ENCODE measurements at regions not wholly inside any gene's neighbourhood (a gene's known extent, or its start where the extent isn't known, plus 50 kb on each side); places are given as distances from the start of the nearest gene placed in this dataset.
"Not testable (repeated sequence)": the region's sequence is repeated elsewhere in the genome, so short reads cannot be mapped to it uniquely, and the experiment has no call there.

DNA sequence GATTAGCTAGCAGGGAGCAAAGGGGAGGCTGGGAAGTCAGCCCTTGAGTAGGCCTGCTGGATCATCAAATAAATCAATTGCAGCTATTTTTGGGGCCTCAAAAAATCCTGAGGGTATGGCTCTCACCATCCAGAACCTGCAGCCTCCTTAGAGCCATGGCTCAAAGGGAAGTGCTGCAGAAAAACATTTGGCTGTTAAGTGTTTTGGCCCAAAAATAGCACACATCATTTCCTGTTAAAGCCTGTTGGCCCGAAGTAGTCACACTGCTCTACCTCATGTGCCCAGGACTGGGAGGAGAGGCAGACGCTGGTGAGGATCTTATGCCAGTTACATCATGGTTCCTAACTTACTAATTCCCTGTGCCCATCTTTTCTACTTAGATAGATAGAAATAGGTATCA lies 176.8 kb upstream of the PLGLB1 start:
- TF ChIP-seq, protein P1, sequence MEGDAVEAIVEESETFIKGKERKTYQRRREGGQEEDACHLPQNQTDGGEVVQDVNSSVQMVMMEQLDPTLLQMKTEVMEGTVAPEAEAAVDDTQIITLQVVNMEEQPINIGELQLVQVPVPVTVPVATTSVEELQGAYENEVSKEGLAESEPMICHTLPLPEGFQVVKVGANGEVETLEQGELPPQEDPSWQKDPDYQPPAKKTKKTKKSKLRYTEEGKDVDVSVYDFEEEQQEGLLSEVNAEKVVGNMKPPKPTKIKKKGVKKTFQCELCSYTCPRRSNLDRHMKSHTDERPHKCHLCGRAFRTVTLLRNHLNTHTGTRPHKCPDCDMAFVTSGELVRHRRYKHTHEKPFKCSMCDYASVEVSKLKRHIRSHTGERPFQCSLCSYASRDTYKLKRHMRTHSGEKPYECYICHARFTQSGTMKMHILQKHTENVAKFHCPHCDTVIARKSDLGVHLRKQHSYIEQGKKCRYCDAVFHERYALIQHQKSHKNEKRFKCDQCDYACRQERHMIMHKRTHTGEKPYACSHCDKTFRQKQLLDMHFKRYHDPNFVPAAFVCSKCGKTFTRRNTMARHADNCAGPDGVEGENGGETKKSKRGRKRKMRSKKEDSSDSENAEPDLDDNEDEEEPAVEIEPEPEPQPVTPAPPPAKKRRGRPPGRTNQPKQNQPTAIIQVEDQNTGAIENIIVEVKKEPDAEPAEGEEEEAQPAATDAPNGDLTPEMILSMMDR (IDR thresholded peaks at IDR 0.05) = not testable (repeated sequence)
- TF ChIP-seq HEYL (CRISPR knock-in tag; IDR thresholded peaks at IDR 0.05); JUNB (IDR thresholded peaks at IDR 0.05); POLR2A (IDR thresholded peaks at IDR 0.05; ENCODE audit: low read length); CEBPB (IDR thresholded peaks at IDR 0.05); MYC (IDR thresholded peaks at IDR 0.05; ENCODE audit: borderline replicate concordance, low read length); ZSCAN20 (CRISPR knock-in tag; IDR thresholded peaks at IDR 0.05); NFE2L2 (conservative IDR thresholded peaks at IDR 0.05; ENCODE audit: low read length); CHD4 (IDR thresholded peaks at IDR 0.05; ENCODE audit: borderline replicate concordance); RAD21 (conservative IDR thresholded peaks at IDR 0.05 in 1 of 2, IDR thresholded peaks at IDR 0.05 in 1 of 2): not testable (repeated sequence)
